ENCODE measurements at regions not wholly inside any gene's neighbourhood (a gene's known extent, or its start where the extent isn't known, plus 50 kb on each side); places are given as distances from the start of the nearest gene placed in this dataset.

- H3K27ac Mint-ChIP-seq, result no peak overlapping the region
- no peak for ATAC-seq
- no peak for DNase-seq (ENCODE audit: low spot score)
Observed at GRCh38 chr5:11981986-11982385, 77.7 kb upstream of the CTNND2 start.

More at GRCh38 chr5:11981986-11982385, 77.7 kb upstream of the CTNND2 start:
- POLR2A ChIA-PET, result no interaction called here
- no peaks in the 10 kb centered on the region for H3K27me3 Mint-ChIP-seq (ENCODE audit: low read depth)
- peaks cover 5% of the 10 kb centered on the region for H3K9me3 Mint-ChIP-seq
- CTCF ChIA-PET, result no interaction called here
- H3K36me3 Mint-ChIP-seq, result no peaks in the 10 kb centered on the region
- H3K4me3 Mint-ChIP-seq, result no peak overlapping the region
- TF ChIP-seq CDX4 (CRISPR knock-in tag; IDR thresholded peaks at IDR 0.05; ENCODE audit: borderline replicate concordance) (no peak), IRF1 (CRISPR knock-in tag; IDR thresholded peaks at IDR 0.05) (no peak), SOX15 (CRISPR knock-in tag; IDR thresholded peaks at IDR 0.05) (no peak), AR (CRISPR knock-in tag; IDR thresholded peaks at IDR 0.05) (no peak), ARID4B (CRISPR knock-in tag; IDR thresholded peaks at IDR 0.05; ENCODE audit: borderline replicate concordance) (no peak), ZNF532 (CRISPR knock-in tag; IDR thresholded peaks at IDR 0.05; ENCODE audit: borderline replicate concordance) (no peak), FOXP4 (CRISPR knock-in tag; IDR thresholded peaks at IDR 0.05) (no peak), ETV6 (CRISPR knock-in tag; IDR thresholded peaks at IDR 0.05) (no peak), CTCF (IDR thresholded peaks at IDR 0.05) (no peak)
- H3K4me1 Mint-ChIP-seq, result no peaks in the 10 kb centered on the region

Data from WTC11 (cell line).